GM18502 (cell line): ENCODE measurements at regions not wholly inside any gene's neighbourhood (a gene's known extent, or its start where the extent isn't known, plus 50 kb on each side); places are given as distances from the start of the nearest gene placed in this dataset.

ENCODE experiments used
- ATAC-seq: cut with Tn5 transposase; IDR thresholded peaks from one replicate; pipeline ENCODE4 v1.9.1; 2021; ENCODE audit warnings: mild to moderate bottlenecking; ENCODE audit not compliant: unreplicated experiment, poor library complexity

- ATAC-seq: no peak
Observed at GRCh38 chr13:25044071-25044470, 51.9 kb upstream of the PABPC3 start.
